Neural progenitor cell (in vitro differentiated cells): ENCODE measurements at regions not wholly inside any gene's neighbourhood (a gene's known extent, or its start where the extent isn't known, plus 50 kb on each side); places are given as distances from the start of the nearest gene placed in this dataset.

Experiments used
- CTCF ChIP-seq: fragments of 200-600 bp; sonication (generic); IDR thresholded peaks from 2 replicates; pipeline ENCODE4 v1.5.1; 2017; ENCODE audit warnings: antibody characterized with exemption, mild to moderate bottlenecking
- EZH2 ChIP-seq: fragments of 200-600 bp; sonication (generic); IDR thresholded peaks from 2 replicates; pipeline ENCODE4 v1.6.1; 2017; ENCODE audit warnings: antibody characterized with exemption, mild to moderate bottlenecking, moderate library complexity
- EZH2phosphoT487 ChIP-seq: fragments of 200-600 bp; sonication (generic); IDR thresholded peaks from 2 replicates; pipeline ENCODE4 v1.6.1; 2017; ENCODE audit warnings: antibody characterized with exemption

GRCh38 chr13:83752141-83752540 lies 130.1 kb downstream of the SLITRK1 start:
- TF ChIP-seq EZH2 (no peak), CTCF (no peak), EZH2phosphoT487 (no peak)
